Renal pelvis (tissue), 1 donor: ENCODE measurements at regions not wholly inside any gene's neighbourhood (a gene's known extent, or its start where the extent isn't known, plus 50 kb on each side); places are given as distances from the start of the nearest gene placed in this dataset.
"Not testable (repeated sequence)": the region's sequence is repeated elsewhere in the genome, so short reads cannot be mapped to it uniquely, and the experiment has no call there.

Experiments
- DNase-seq: peaks from one replicate; pipeline ENCODE4 v3.0.0-alpha.2; 2013

GRCh38 chr14:48723841-48724495 is 862.2 kb downstream of the RPS29 start:
- no peak for DNase-seq

GRCh38 chr14:48714366-48714765 is 871.8 kb downstream of the RPS29 start:
- DNase-seq = no peak

GRCh38 chr14:48710133-48710532 is 876.0 kb downstream of the RPS29 start:
- no peak for DNase-seq

- DNase-seq = no peak
Measured at GRCh38 chr14:48709277-48709785, 876.8 kb downstream of the RPS29 start.

GRCh38 chr14:48704639-48705038 is 881.5 kb downstream of the RPS29 start:
- DNase-seq = no peak

- no peak for DNase-seq
Measured at GRCh38 chr14:48703728-48704467, 882.3 kb downstream of the RPS29 start.

GRCh38 chr14:48697362-48697761 is 888.8 kb downstream of the RPS29 start:
- not testable (repeated sequence) for DNase-seq

GRCh38 chr14:48693793-48694192 is 892.4 kb downstream of the RPS29 start:
- no peak for DNase-seq

- no peak for DNase-seq
Measured at GRCh38 chr14:48690349-48690748, 895.8 kb downstream of the RPS29 start.

- no peak for DNase-seq
Measured at GRCh38 chr14:48686650-48687049, 899.5 kb downstream of the RPS29 start.

GRCh38 chr14:48672506-48672905 is 913.7 kb downstream of the RPS29 start:
- DNase-seq = no peak

GRCh38 chr14:48670939-48671338 is 915.2 kb downstream of the RPS29 start:
- no peak for DNase-seq

- no peak for DNase-seq
Measured at GRCh38 chr14:48665077-48665784, 920.9 kb downstream of the RPS29 start.

GRCh38 chr14:48643241-48643640 is 942.9 kb downstream of the RPS29 start:
- no peak for DNase-seq

GRCh38 chr14:48628870-48629269 is 953.5 kb upstream of the MDGA2 start:
- no peak for DNase-seq

GRCh38 chr14:48622980-48623379 is 947.6 kb upstream of the MDGA2 start:
- DNase-seq = no peak

GRCh38 chr14:48618057-48618456 is 942.7 kb upstream of the MDGA2 start:
- no peak for DNase-seq

- no peak for DNase-seq
Measured at GRCh38 chr14:48616931-48617330, 941.5 kb upstream of the MDGA2 start.

GRCh38 chr14:48615618-48616017 is 940.2 kb upstream of the MDGA2 start:
- DNase-seq = no peak

- DNase-seq = no peak
Measured at GRCh38 chr14:48614003-48614402, 938.6 kb upstream of the MDGA2 start.

GRCh38 chr14:48606960-48607359 is 931.6 kb upstream of the MDGA2 start:
- DNase-seq = not testable (repeated sequence)

GRCh38 chr14:48598458-48598857 is 923.1 kb upstream of the MDGA2 start:
- no peak for DNase-seq

GRCh38 chr14:48586099-48586498 is 910.7 kb upstream of the MDGA2 start:
- no peak for DNase-seq
